GM18508 (cell line): ENCODE measurements at regions not wholly inside any gene's neighbourhood (a gene's known extent, or its start where the extent isn't known, plus 50 kb on each side); places are given as distances from the start of the nearest gene placed in this dataset.

Experiments
- ATAC-seq: cut with Tn5 transposase; IDR thresholded peaks from one replicate; pipeline ENCODE4 v1.9.1; 2021; ENCODE audit warnings: moderate number of reproducible peaks; ENCODE audit not compliant: insufficient read depth, unreplicated experiment

GRCh38 chr15:94744080-94744793 lies 512.9 kb downstream of the MCTP2 start:
- ATAC-seq, result no peak

- ATAC-seq, result no peak
Observed at GRCh38 chr15:94745371-94745770, 514.0 kb downstream of the MCTP2 start.

GRCh38 chr15:94747510-94747909 lies 516.1 kb downstream of the MCTP2 start:
- ATAC-seq, result no peak

GRCh38 chr15:94749811-94750617 lies 518.7 kb downstream of the MCTP2 start:
- ATAC-seq, result peak; percentile 93

GRCh38 chr15:94760348-94760747 lies 529.0 kb downstream of the MCTP2 start:
- no peak for ATAC-seq

DNA sequence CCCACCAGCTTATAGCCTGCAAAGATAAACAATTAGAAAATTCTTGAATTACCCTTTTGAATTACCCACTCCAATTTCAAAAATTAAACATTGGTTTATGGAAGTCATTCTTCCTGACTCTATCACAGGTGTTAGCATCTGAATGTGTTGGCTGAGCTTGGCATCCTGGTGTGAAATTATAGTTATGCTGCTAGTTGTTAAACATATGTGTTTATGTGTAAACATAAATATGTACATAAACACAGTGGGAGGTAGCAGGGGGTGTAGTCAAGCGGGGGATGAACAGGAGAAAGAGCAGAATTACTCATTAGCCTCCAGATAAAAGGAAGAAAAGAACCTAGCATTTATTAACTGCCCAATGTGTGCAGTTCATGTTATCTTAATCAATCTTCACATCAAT lies 530.2 kb downstream of the MCTP2 start:
- ATAC-seq, result no peak

DNA sequence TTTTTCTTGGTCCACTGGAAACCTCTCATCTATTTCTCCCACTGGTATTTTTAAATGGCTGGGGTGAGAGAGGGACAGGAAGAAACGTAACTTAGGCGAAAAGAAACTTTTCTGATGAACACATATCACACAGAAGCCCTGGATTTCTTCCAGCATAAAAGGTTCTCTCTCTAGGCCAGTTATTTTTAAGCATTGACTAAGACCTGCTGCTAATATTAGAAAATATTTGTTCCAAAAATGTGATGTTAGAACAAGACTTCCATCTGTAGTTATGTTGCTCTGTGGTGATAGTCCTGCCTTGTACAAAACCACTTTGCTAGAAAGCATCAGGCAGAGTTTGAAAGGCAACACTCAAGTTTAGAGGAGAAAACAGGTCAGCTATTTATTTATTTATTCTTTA lies 537.7 kb downstream of the MCTP2 start:
- no peak for ATAC-seq

GRCh38 chr15:94770199-94770598 lies 538.8 kb downstream of the MCTP2 start:
- ATAC-seq, result no peak

GRCh38 chr15:94777037-94777436 lies 545.7 kb downstream of the MCTP2 start:
- ATAC-seq, result no peak

DNA sequence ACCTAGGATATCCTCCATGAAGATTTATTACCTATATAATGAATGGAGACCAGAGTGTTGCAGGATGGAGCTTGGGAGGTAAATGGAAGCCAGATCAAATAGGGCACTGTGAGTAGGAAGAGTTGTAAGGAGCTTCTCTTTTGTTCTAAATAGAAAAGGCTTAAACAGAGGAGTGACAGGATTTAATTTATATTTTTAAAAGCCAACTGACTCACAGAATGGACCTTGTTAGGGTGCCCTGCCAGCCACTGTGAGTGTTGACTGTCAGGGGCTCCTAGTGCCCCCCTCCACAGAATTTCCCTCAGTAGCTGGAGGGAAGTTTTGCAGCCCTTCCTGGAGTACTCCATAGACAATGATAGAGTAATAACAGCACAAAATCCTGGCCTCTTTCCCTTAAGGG lies 547.5 kb downstream of the MCTP2 start:
- no peak for ATAC-seq

- ATAC-seq, result no peak
Observed at GRCh38 chr15:94780166-94780565, 548.8 kb downstream of the MCTP2 start.

DNA sequence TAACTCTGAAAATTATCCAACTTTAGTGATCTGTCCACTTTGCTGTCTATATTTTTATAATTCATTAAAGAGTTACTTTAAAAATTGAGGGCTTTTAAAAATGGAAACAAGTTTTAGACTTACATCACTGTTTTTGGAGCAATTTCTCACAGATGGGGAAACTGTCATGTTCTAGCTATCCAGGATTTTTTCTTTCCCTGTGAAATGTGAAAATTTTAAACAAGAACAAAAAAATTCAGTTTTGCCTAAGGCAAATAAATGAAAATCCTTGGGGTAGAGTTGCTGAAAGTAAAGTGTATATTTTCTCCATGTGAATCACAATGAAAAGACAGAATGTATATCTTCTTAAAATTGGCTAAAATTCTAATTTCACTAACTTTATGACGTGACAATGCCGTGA lies 553.7 kb downstream of the MCTP2 start:
- no peak for ATAC-seq

DNA sequence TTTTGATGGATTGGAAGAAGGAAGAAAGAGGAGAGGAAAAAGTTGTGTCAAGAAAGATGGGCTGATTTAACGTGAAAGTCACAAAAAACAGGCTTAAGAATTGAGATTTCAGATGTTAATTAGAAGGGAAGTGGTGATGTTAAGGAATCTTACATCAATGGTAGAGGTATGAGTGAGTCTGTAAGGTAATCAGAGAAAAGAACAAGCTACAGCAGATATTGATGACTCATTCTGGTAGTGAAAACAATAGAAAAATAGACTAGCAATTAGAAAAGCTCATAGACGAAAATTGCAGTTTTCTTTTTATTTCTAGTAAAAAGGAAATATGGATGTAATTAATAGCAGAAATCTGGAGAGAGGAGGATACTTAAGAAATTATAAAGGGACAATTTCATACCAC lies 559.6 kb downstream of the MCTP2 start:
- ATAC-seq, result no peak

DNA sequence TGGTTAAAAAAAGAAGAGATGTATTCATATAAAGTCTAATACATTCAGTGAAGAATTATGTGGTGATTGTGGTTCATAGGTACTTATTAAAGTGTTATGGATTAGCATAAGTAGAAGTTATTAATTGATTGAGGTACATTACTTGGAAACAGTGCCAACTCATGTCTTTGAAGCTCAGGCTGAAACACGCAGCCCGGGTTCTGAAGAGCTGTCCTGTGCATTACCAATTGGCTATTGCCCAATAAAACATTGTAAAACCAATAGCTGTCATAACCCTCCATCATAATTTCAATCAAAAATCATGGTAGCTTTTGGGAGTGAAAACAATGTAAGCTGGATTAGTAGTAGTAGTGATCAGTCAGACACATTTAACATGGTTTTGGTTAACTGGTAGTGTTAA lies 560.1 kb downstream of the MCTP2 start:
- ATAC-seq, result no peak

GRCh38 chr15:94792196-94792595 lies 560.8 kb downstream of the MCTP2 start:
- ATAC-seq, result no peak

GRCh38 chr15:94793207-94793606 lies 561.8 kb downstream of the MCTP2 start:
- no peak for ATAC-seq

- ATAC-seq, result no peak
Observed at GRCh38 chr15:94793641-94794040, 562.3 kb downstream of the MCTP2 start.

DNA sequence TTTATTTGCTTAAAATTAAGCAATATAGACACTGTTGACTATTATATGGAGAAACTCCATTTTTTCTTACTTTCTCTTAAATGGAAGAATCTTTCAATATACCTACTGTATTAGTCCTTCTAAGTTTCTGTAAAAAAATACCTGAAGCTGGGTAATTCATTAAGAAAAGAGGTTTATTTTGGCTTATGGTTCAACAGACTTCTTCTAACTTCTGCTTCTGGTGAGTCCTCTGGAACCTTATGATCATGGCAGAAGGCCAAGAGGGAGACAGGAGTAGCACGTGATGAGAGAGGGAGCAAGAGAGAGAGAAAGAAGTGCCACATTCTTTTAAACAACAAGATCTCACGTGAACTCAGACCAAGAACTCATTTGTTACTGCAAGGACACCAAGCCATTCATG lies 573.3 kb downstream of the MCTP2 start:
- no peak for ATAC-seq

GRCh38 chr15:94815110-94815731 lies 583.9 kb downstream of the MCTP2 start:
- ATAC-seq, result no peak

DNA sequence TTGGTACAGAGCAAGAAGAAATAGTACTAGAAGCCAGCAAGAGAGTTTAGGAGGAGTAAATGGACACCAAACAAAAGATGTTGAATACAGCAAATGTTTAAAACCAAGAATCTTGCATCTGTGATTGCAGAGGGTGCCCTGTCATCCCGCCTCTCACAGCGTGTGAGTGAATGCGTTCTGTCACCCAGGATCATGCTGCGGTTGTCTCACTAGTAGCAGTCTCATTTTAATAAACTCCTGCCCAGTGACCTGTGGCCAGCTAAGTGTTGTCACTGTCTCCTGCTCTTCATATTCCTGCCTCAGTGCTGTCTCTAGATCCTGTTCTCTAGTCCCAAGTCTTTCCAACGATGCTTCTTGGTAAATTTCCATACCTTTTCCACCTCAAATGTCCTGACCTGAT lies 584.6 kb downstream of the MCTP2 start:
- no peak for ATAC-seq
